Stromal cell of bone marrow (primary cell): ENCODE measurements at regions not wholly inside any gene's neighbourhood (a gene's known extent, or its start where the extent isn't known, plus 50 kb on each side); places are given as distances from the start of the nearest gene placed in this dataset.

ENCODE experiments used
- DNase-seq: peaks from one replicate; pipeline ENCODE4 v3.0.0-alpha.2; 2012; ENCODE audit warnings: low read depth

DNA sequence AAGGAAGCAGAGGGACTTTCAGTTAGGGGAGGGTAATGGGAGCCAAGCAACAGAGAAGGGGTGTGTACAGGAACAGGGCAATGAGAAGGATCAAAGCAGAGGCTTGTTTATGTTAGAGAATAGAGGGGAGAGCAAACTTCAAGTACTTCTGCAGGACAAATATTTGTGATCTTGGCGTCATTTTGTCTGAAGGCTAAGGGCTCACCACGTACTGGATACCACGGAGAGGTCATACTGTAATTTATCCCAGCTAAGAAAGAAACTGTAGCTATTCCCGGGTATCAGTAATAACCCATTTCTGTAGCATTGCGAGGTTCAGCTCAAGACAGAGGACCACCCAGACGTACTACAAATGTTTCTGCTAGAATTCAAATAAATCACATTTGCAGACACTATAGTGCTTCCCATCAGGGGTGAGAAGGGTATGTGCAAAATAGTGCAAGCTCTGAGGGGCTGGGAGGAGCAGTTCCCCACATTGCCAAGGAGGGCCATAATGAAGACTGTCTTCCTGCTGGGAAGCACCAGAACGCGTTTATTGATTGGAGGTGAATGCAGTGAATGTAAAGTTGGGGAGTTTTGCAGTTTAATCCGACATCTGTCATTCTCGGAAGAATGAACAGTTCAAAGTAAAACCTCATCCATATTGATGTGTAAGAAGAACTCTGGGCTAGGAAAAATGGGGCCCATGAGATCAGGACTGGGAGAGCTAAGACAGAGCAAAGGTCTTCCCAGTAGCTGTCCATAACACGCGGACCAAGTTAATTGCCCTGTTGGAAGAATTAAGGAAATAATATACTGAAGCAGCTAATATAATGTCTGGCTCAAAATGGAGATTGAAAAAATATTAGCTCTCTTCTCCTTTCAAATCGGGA lies 136.9 kb downstream of the RWDD3 start:
- no peak for DNase-seq

DNA sequence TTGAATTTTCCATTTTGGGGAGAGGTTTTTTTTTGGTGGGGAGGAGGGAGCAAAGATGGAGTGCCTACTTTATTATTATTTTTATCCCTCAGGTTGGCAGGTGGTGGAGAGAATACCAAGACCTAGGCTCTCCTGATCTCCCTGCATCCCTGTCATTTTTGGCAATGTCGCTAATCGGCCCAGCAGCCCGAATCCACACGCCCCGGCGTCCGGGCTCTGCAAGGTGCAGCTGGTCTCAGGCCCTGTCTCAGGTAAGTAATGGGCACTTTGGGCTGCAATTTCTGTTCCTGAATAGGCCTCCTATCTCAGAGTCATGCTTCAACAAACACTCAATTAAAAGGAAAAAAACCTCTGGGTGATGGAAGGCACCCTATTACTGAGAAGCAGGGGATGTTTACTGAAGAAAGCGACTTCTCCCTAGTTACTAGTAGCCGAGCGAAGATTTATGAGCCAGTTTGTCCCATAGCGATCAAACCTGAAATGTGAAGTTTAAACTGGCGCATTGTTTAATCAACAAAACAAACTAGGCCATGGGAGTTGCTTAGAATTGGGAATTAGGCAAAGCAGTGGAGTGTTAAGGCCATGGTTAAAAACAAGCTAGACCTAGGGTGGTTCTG lies 137.8 kb downstream of the RWDD3 start:
- no peak for DNase-seq

DNA sequence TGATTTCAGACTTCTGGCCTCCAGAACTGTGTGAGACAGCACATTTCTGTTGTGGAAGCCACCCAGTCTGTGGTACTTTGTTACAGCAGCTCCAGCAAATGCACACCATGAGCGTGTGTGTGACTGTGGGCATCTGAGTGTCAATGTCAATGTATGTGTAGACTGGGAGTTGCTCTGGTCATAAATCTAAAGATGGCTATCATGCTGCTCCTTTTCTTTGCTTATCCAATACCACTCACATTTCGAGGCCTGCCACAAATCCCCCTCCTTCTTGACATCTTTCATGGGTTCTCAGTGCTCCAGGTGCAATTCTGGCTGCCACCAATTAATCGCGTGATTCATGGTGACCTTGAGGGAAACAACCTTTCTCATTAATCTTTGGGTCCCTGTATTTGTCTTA lies 141.2 kb downstream of the RWDD3 start:
- DNase-seq = no peak

DNA sequence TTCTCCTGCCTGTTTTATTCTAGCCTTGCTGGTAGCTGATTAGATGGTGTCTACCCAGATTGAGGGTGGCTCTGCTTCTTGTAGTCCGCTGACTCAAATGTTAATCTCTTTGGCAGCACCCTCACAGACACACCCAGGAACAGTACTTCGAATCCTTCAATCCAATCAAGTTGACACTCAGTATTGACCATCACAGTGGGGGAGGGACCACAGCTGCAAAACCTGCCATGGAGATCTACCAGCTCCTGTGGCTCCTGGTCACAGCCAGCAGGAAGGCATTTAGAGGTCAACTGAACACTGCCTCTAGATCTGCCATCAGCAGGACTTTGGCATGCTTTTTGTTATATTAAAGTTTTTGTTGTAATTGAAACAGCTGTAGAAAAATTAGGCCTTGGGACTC lies 146.9 kb downstream of the RWDD3 start:
- DNase-seq = no peak

DNA sequence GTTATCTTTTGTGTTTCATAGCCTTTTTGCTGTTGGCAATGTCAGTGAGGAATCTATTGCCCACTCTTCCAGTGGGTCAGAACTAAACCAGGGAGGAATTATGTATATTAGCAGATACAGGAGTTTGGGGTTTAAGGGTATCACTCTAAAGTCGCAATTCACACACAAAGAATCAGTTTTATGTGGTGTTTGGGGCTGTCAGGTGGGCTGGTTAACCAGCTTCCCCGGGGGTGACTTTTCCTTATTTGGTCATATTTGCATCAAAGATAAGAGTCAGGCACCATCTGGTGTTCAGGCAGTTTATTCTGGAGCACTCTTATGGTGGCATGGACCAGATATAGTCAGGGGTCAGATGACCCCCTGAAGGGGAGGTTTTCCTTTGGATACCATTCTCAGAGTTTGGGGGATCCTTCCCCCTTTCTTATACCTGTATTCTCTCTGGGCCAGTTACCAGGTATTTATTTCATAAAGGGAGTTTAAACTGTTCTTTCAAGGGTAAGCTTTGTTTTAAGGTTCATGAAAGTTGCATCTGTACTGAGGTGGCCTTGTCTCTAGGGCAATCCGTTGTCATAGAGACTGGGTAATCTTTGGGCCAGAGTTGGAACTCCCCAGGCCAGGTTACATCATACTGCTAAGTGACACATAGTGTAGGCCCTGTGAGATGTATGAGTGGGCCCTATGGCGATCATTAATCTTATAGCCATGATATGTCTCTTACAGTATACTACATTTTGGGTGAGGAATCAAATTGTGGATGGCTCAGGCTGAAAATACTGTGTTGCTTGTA lies 148.2 kb downstream of the RWDD3 start:
- DNase-seq = no peak

DNA sequence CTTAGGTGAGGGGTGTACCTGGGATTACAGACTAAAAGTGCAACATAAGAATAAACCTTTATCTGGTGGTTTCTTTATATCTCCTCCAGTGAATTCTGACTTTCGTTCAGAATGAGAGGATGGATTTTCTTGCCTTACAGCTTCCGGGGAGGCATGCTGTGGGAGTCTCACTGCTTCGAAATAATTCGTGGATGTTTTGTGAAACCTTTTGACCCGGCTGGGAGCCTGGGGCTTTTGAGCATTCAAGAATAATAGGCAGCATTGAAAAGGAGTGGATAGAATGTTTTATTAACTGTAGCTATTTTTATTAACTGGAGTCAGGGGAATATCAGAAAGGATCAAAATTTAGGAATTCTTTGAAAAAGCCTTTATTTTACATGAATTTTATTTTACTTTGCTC lies 149.1 kb downstream of the RWDD3 start:
- DNase-seq = no peak

DNA sequence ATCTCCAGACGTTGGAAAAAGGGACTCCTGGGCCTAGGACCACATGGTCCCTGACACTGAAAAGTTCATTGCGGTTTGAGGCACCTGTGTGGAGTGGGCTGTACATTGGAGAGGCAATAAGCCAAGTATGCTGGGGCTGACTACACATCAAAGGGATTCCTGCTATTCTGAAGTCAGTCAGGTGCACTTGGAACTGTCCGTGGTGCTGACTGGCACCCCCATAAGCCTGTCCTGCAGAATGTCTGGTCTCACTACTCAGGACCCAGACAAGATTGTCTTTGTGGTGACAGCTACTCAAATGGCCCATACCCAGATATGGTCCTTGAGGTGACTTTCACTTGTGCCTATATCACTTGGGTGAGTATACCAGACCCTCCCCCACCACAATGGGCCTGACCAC lies 150.6 kb downstream of the RWDD3 start:
- DNase-seq = no peak

DNA sequence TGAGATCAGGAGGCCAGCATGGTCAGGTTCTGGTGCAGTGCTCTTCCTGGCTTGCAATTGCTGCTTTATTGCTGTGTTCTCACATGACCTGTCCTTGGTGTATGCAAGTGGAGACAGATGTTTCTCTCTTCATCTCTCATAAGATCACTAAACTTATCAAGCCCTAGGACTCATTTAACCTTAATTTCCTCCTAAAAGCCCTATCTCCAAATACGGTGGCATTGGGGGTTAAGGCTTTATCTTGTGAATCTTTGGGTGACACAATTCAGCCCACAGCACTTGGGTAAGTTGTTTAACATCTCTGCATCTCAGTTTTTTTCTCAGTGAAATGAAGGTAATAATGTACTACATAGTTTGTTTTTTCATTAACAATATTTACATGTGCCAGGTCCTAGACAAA lies 152.4 kb downstream of the RWDD3 start:
- no peak for DNase-seq

DNA sequence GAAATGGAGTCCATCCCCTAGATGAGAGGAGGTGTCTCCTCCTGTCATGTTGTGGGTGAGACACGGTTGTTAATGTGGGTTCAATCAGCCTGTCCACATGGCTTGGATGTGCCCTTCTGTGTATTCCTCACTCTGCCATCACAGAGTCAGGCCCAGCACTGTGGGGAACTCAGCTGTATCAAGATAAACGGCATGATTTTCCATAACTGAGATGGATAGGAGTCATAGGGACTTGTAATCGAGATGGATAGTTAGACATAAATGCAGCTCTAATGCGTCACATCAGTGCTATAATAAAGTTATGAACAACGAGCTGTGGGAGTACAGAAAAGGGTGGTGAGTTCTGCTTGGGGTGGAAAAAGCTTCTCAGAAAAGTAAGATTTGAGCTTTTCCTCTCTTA lies 152.9 kb downstream of the RWDD3 start:
- DNase-seq = no peak

DNA sequence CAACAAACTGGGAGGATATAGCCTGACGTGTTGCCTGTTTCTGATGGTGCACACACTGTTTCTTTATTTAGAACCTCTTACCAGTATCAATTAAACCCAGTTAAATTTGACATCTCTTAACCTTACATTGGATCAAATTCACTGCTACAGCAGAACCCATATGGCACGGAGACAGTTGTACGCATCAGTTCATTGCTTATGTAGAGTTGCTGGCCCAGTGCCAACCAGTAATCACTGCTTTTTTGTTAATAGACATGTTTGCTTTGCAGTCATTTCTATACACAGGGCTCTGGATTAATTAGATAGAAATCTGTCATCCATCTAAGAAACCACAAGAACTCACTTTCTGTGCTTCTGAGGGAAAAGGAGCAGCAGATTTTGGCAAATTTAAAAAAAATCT lies 154.0 kb downstream of the RWDD3 start:
- DNase-seq = no peak

DNA sequence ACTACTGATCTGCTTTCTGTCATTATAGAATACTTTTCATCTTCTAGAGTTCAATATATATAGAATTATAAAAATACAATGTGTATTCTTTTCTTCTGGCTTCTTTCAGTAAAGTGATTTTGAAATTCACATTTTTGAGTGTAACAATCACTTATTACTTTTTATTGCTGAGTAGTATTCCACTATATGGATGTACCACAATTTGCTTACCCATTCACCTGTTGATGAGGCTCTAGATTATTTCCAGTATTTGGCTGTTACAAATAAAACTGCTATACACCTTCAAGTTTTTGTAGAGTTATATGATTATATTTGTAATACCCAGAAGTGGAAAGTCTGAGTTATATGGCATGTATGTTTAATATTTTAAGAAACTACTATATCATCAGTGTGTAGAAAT lies 159.4 kb downstream of the RWDD3 start:
- DNase-seq = no peak

DNA sequence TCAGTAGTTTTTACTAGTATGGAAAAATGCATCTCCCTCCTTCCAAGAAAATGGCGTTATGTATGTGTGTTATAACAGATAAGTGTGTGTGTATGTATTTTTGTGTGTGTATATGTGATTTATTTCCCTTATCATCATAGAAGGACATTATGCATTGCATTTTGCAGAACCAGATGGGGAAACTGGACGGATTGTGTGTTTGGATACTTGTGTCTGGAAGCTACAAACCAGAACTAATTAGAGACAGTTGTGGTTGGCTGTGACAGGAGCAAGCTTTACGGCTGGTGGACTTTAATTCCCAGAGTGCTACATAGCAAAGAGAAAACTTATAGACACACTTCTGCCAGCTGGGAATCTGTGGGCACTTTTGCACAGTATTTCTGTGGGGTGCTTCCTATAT lies 162.5 kb downstream of the RWDD3 start:
- no peak for DNase-seq

DNA sequence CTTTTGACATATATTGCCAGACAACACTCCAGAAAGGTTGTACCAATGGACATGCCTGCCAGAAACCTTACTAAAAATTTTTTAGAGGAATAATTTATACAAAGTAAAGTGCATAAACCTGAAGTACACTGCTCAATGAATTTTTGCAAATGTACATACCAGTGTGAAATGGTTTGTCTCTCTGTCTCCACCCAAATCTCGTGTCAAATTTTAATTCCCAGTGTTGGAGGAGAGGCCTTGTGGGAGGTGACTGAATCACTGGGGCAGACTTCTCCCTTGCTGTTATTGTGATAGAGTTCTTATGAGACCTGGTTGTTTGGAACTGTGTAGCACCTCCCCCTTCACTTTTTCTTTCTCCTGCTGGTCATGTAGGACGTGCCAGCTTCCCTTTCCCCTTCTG lies 168.8 kb downstream of the RWDD3 start:
- DNase-seq = no peak

DNA sequence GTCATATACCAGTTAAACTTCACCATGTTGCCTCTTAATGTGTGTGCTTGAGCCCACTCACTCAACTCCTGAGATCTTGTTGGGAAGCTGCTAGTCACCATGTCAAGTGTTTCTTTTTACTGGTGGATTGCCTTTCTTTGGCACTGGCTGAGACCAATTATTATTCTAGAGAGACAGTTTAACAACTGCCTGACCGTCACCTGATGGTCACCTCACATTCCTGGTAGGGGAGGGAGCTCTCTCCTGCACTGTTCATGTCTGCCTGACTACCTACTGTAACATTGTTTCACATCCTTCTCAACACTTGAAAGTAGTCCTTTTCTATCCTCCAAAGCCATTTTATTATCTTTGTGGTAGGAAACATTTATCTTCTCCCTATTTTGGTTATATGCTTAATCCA lies 172.3 kb downstream of the RWDD3 start:
- no peak for DNase-seq

DNA sequence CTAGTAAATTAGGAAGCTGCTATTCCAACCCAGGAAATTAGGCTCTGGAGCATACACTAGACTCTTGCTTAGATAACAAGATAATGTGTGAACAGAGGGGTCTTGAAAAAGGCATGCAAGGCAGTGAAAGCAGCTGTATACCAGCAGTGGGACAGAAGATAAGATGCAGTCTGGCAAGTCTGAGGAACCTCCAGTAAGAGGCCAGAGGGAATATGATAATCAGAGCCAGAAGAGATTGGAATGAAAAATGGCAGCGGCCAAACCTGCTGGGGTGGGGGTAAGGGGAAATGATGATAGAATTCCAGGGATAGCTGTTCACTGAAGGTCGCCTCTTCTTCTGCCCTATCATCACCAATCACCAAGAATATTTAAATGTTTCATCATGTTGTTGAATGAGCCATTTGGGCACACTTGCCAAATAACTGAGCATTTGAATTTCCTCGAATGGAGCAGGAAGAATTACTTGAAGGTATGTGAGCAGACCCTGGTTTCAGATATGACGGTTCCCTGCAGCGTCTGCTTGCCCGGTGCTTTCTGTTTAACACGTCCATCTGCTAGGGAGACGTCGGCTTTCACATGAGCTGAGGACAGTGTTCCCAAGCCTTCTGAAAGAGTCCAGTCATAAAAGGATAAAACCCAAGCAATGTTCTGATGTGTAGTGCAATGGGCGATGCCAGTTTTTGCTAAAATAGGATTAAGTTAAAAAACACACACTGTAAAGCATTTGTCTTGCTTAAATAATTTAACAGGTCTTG lies 173.3 kb downstream of the RWDD3 start:
- no peak for DNase-seq

DNA sequence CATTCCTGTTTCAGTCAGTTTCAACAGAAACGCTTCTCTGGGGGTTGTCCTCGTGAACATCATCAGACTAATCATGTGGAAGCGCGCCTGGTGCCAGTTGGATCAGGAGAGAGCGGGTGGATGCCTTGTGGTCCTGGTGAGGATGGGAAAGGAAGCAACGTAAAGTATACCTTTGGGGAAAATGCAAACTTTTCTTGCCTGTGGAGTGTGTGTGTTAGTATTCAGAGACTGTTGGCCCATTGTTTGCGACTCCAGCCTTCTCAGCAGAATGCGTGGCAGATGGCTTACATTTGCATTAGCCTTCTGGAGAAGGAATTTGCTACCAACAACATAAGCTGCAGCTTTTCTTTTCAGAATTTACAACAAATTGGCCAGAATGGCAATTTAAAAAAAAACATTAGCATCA lies 173.9 kb downstream of the RWDD3 start:
- DNase-seq = no peak

DNA sequence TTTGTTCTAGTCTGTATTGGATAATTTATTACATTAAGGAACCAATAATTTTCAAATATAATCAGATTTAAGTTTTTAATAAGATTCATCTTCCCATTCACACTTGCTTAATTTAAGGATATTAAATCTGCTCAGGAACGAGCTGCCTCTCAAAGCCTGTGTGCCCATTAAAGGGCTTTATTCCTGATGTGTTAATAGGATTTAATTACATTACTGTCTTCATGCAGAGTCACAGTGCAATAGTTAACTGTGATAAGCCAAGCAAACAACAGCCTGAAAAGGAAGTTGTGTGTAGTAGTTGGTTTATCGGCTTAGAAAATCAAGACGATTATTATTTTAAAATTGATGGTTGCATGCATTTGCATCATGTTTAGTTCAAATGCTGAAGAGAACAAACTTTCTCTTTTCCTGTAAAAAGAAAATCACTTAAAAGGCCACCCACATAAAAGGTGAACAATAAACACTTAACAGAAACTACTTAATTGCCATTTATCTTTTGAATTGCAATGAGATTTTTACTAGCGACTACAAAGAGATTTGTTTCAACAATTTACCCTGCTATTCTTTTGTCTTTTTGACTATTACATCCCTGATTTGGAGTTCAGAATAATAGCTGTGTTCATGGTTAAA lies 174.6 kb downstream of the RWDD3 start:
- no peak for DNase-seq

DNA sequence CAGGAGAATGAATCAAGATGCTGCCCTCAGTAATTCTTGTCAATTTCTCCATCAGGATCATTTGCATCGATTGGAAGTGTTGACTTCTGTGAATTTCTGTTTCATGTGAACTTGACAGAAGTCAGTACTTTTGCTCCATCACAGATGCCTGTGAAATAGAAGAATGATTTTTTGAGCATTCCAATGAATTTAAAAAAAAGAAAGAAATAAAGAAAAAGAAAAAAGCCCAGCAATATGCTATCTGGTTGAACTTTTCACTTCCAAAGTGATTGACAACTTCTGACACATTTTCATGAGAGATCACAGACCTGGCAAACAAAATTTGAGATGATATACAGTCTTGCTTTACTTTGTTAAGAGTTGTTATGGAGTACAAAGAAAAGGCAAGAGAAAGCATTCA lies 175.3 kb downstream of the RWDD3 start:
- DNase-seq = no peak

DNA sequence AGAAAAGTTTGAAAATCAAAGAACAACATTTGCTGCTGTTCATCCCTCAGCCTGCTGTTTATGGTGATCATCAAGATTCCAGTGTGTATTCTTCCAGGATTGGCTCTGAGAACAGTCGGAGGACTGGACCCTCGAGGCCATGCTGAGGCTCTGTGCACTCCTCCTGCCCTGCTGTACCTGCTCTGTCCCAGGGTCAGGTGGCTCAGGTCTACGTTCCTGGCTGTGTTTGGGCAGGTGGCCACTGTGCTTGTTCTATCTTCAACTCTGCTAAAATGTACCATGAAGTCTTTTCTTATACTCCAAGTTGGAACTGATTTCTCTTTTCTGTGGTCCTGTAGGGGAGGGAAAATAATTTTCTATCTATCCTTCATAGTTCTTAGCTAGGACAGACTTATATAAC lies 175.9 kb downstream of the RWDD3 start:
- no peak for DNase-seq

DNA sequence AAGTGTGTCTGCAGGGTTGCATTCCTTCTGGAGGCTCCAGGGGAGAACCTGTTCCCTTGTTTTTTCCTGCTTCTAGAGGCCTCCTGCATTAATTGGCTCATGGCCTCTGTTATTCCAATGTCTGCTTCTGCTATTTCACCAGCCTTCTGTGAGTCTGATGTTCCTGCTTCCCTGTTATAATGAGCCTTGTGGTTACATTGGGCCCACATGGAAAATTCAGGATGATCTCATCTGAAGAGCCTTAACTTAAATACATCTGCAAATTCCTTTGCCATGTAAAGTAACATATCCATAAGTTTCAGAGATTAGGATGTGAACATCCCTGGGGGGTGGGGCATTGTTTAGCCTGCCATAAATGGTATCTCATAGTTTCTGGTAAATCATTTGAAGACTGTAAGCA lies 181.1 kb downstream of the RWDD3 start:
- no peak for DNase-seq

DNA sequence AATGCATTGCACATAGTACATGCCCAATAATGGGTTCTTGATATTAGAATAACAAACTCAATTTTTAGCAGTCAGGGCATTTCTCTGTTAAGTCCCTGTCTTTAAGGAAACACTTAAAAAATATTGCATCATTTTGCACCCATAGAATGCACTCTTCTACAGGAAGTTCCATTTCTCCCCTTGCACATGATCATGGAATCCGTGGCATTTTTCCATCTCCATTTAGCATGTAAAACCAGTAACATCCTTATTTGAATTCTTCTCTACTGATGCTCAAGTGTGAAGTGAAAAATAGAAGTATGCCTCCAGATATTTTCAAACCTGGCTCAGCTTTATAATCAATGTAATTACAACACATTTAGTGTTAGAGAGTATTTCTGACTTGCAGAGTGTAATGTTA lies 192.8 kb downstream of the RWDD3 start:
- no peak for DNase-seq

DNA sequence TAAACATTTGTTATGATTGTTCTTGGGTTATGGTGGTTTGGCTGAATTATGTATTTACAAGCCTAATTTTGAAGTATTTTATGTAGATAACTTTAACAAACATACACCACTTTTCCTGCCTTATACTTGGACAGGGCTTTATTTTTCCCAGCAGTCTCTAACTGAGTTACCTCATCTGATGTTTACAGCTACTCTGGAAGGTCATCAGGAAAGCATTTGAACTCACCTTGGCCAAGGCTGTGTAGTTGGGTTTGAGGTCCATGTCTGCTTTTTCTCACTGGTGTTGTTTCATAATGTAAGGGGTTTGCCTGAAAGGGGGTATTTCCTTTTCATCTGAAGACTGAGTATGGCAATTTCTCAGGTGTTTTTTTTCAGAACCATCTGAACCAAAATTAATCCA lies 193.5 kb downstream of the RWDD3 start:
- no peak for DNase-seq
